Islet precursor cell (in vitro differentiated cells): ENCODE measurements at regions not wholly inside any gene's neighbourhood (a gene's known extent, or its start where the extent isn't known, plus 50 kb on each side); places are given as distances from the start of the nearest gene placed in this dataset.
"Not testable (repeated sequence)": the region's sequence is repeated elsewhere in the genome, so short reads cannot be mapped to it uniquely, and the experiment has no call there.

Experiments used
- DNase-seq: peaks from one replicate; pipeline ENCODE4 v3.0.0-alpha.2; 2018

DNA sequence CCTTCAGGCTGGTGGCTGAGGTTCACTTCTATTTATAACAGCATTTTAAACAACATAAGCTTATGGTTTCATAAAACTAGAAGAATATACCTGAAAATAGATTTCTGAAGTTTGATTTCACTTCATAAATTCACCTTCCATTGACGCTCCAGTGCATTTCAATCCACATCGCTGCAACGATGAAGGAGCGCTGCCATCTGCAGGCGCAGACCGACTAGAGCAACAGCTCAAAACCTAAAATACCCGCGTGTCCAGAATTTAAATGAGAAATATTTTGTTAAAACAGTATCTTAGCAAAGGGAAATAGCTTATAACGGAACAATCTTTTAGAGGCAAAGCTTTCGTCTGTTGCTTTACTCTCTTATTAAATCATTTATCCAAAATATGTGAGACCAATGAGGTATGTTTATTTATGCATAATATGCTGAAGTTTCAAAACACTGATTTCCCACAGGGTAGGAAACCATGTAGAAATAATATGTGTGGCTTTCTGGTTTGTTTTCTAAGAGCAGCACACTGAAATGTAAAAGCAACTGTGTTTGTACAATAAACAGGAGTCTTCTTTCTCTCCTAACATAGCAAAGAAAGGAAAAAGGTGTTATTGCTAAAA lies 816.4 kb upstream of the FRG1 start:
- DNase-seq, result peak; percentile 57

DNA sequence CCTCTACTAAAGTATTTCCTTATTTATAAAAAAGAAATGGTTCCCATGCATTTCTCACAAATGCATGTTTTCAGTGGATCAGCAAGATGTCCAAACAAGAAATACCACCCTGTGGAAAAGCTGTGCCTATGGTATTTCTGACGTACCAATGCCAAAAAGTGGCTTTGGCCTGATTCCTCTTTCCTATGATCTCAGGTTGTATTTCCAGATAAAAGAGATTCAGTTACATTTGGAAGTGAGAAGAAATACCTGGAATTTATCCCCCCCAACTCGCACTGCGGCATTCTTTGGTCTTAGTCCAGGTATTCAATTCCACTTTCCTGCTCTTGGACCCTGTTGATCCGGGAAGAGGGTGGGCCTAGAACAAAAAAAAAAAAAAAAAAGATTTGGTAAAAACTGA lies 815.9 kb upstream of the FRG1 start:
- no peak for DNase-seq

DNA sequence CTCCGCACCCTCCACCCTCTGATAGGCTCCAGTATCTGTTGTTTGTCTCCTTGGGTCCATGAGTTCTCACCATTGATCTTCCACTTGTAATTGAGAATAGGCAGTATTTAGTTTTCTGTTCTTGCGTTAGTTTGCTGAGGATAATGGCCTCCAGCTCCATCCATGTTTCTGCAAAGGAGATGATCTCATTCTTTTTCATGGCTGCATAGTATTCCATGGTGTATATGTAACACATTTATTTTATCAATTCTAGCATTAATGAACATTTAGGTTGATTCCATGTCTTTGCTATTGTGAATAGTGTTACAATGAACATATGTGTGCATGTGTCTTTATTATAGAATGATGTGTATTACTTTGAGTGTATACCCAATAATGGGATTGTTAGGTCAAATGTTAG lies 814.6 kb upstream of the FRG1 start:
- no peak for DNase-seq

DNA sequence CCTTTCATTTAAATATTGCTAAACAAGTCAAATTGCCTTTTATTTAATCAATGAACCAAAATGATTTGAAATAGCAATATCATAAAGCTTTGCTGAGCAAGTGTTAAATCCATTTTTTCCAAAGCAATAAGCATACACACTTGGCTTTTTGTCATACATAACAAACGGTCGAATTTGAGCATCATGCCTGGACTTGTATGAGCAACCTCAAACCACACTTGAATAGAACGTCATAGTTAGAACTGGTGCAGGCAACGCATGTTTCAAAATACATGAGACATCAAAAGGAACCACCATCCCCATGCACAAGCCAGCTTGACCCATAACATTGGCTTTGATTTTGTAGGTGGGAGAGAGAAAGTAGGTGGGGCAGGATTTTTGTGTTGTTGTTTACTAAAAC lies 812.3 kb upstream of the FRG1 start:
- DNase-seq, result no peak

DNA sequence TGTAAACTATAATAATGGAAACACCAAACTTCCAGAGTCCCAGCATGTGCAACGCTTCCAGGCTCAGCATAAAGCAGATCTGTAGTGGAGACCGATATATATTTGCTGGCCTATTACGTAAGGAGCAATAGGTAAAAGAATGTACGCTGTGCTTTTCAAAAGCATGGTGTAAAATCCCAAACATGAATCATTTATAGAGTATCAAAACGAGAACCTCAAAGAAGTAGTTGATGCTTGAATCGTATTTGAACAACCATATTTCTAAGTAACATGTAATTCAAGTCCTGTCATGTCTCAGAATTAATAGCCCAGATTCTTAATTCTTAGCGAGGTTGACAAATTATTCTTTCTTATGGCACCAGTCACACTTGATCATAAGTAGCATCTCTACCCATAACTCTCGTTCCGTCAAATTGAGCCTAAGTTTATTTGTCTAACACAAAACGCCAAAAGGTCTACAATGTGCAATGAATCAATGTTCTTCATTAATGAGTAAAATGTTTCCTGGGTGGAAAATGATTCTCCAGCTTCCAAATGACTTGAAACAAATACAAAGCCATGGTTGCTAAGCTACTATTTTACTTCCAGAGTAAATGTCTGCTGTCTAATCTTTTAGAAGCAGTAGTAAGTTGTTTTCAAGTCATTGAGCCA lies 811.5 kb upstream of the FRG1 start:
- no peak for DNase-seq

DNA sequence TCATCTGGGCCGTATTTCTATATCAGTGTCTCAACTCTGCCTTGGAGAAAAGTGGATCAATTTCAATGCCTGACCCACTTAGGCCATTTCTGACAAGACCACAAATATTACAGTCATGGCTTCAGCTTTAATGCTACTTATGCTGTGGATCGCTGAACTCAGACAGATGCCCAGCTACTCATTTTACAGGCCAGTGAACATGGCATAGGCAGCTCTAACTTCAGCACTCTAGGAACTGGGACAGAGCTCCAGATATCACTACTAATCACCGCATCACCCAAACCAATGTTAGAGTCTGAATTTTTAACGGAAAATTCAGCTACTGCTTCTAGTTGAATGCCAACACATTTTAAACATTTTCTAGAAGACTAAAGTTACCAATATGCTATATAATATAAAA lies 809.6 kb upstream of the FRG1 start:
- no peak for DNase-seq

DNA sequence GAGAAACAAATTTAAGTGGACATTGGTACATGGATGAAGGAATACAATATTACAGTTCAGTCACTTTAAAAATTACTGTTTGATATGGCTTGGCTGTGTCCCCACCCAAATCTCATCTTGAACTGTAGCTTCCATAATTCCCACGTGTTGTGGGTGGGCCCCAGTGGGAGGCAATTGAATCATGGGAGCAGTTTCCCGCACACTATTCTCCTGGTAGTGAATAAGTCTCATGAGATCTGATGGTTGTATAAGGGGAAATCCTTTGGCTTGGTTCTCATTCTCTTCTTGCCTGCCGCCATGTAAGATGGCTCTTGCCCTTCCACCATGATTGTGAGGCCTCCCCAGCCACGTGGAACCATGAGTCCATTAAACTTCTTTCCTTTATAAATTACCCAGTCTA lies 804.2 kb upstream of the FRG1 start:
- DNase-seq, result no peak

DNA sequence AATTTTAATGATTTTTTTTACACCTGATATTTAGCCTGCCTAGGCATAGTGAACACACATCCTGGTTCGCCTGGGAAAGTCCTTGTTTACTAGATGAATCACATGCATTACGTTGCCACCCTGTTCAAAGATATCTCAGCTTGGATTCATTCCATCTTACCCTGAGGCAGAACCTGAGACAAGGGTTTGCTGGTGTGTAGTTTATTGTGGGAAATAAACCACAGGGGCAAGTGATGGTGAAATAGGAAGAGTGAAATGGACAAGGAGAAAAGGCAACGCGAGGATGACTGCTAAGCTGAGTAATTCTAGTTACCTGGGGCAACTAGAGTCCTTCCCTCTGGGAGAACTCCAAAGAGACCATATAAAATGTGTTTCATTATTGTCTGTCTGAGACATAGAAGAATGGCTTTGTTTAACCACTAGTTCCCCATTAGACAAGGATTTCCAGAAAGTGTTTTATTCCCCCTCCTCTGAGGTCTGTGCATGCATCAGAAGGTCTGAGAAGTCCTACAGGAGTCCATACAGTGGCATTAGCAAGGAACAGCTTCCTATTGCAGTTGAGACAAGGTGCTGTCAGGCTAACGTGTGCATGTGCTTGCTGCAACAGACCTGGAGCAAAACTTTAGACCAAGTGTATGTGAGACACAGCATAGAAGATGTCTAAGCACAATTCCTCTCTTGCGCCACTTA lies 797.3 kb upstream of the FRG1 start:
- DNase-seq, result no peak

DNA sequence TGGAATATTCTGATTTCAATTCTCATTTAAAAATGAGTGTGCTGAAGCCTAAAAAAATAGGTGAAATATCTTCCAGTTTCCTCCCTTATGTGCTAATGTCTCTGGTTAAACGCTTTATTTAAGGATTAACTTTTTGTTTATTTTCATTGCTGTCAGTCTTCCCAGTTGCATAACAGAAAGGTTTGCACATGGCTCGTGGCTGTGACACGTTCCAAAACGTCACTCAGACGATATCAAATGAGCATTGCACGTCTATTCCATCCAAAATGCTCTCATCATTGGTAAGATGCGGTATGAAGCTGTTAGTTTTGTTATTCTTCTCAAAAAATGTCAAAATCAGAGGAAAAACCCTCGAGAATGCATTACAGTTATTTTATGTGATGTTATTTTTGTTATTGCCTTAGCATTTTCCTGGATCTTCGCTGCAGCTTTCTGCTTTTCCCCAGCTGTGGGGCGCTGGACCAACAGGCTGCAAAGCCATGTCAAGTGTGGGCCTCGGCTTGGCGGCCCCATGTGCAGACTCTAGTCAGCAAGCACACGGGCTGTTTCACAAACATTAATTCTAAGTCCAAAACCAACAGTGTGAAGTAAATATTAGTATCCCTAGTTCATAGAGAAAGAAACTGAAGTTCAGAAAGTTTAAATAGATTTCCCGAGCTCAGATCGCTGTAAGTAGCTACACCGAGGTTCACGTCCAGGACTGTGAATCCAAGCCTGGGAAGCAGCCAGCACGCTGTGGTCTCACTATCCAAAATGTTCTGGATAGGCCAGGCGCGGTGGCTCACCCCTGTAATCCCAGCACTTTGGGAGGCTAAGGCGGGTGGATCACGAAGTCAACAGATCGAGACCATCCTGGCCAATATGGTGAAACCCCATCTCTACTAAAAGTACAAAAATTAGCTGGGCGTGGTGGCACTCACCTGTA lies 793.4 kb upstream of the FRG1 start:
- DNase-seq, result no peak

DNA sequence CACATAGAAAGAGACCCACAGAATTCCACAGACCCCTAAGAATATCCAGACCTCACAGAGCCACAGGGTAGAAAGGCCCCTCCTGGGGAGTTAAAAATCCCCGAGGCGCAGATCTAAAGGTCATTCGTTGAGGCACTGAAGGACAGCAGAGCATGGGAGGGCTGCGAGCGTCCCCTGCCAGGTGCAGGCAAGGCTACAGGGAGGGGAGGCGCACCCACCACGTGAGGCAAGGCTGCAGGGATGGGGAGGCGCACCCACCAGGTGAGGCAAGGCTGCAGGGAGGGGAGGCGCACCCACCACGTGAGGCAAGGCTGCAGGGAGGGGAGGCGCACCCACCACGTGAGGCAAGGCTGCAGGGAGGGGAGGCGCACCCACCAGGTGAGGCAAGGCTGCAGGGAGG lies 785.6 kb upstream of the FRG1 start:
- DNase-seq, result not testable (repeated sequence)

DNA sequence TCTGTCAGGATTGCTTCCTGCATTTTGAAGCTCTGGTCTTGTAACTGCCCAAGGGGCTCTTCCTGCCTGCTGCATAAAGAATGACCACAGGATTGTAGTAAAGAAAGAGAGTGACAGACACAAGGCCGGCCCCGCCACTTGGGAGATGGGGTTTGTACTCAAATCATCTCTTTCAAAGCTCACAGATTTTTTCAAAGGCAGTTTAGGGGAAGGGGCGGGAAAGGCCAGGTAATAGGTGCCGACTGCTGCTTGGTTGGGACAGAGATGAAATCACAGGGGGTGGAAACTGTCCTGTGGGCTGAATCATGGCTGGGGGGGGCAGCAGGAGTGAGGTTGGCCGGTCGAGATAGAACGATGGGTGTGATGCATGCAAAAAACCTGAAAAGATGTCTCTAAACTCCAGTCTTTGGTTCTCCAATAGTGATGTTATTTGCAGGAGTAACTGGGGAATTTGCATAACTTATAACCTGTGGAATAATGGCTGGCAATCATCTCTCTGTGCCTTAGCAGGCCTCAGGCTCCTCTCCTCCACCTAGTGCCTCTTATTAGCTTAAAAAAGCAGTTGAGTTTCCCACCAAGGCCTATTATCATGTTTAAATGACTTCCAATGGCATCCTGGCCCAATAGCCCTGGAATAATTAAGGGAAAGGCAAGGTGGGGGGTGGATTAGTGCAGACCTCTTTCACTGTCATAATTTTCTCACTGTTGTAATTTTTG lies 778.4 kb upstream of the FRG1 start:
- peak; percentile 70 for DNase-seq

DNA sequence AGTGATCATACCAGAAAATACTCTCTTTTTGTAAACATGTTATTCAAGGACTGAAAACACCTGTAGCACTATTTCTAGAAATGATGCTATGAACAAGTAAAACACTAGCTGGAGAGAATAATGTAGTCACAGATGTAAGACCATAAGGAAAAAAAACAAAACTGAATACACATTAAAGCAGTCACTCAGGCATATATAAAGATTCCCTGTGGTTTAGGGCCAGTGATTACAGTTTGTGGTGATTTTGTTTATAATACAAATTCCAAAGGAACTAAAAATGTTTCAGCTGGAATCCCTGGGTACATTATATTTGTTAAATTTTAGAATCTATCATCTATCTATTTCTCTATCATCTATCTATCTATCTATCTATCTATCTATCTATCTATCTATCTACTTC lies 777.8 kb upstream of the FRG1 start:
- DNase-seq, result no peak

DNA sequence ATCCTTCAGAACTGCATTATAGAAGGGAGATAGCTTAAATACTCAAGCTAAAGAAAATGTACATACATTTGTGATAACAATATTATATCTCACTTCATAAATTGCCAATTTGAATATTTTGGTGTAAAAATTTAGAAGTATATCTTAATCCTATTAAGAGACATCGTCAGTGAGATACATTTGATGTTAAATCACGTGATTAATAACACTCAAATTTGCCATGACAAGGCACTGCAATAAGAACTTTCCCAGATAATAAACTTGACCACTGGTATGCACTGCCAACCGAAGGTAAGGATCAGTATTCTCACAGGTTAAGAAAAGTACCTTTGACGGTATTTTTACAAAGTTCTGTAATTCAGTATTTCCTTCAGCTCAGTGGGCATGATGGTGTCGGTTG lies 764.7 kb upstream of the FRG1 start:
- no peak for DNase-seq

DNA sequence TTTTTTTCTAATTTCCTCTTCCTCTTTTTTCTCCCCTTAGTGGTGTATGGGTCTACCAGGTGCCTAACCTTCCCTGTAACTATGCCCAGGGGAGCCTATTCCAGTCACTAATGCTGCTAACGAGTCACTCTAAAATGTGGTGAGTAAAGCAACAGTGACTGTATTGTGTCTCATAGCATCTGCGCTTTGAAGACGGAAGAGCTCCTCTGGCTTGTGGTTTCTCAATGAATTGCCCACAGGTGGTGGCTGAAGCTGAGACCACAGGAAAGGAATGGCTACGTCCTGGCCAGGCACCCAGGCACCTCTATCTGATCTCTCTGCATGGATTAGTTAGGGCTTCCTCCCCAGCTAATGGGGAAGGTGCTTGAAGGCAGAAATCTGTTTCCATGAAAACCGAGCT lies 763.5 kb upstream of the FRG1 start:
- DNase-seq, result peak; percentile 90

DNA sequence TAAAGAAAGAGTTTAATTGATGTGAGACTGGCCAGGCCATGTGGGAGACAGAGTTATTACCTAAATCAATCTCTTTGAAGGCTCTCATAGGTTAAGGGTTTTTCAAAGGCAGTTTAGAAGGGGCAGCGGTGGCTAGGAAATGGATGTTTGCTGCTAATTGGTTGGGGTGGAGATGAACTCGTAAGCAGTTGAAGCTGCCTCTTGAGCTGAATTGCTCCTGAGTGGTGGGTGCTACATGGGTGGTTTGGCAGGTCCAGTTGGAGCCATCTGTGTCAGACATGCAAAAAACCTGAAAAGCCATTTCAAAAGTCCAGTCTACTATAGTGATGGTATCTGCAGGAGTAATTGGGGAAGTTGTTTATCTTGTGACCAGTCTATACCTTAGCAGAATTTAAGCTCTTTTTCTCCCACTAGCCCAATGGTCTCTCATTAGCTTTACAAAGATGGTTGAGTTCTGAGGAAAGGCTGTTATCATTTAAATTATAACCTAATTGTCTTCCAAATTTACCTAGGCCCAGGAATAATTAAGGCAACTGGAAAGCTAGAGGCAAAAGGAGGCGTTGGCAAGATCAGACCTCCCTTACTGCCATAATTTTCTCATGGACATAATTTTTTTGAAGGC lies 762.4 kb upstream of the FRG1 start:
- no peak for DNase-seq

DNA sequence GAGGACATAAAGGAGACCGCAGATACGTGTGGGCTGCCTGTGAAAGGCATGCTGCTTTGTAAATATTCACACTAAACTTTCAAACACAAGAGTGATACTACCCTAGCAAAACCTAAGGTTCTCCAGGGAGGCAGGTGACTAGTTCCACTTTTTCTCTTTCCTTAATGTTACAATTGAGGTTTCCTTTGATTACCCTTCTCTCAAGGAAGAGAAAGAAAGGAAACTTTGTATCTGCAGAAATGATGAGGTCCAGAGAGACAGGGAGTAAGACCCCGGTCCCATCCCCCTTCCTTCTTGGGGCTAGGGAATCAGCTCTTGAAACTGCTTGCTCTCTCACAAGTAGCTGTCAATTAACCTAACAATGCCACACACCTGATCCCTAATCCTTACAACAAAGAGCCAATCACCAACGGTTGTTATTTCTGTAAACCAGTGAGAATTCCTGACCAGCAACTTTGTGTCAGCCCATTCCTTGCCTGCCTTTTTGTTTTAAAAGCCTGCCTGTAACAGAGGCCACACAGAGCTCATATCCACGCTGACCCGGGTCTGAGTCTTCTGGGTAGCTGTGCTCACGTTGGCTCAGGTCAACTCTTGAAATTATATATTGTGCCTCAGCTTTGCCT lies 754.8 kb upstream of the FRG1 start:
- DNase-seq, result peak; percentile 60

DNA sequence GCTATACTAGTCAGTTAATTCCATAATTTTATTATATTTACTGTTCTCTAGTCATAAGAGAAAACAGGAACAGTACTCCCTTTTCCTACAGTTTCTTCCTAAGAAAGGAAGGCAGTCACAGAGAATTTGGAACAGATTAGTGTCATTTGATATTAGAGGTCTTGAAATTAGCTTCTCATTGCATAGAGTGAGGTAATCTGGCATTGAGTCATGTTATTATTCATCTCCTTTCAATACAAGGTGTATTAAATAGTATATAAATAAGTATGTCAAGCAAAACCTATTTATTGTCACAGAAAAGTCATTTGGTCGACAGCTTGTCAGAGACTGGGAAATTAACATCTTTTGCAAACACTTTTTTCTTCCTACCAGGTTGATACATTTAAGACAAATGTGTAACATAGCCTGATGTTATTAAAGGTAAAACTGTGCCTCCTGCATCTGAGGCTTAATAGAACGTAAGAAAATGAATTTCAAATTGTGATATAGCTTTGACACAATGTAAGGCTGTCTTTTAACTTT lies 753.1 kb upstream of the FRG1 start:
- no peak for DNase-seq

DNA sequence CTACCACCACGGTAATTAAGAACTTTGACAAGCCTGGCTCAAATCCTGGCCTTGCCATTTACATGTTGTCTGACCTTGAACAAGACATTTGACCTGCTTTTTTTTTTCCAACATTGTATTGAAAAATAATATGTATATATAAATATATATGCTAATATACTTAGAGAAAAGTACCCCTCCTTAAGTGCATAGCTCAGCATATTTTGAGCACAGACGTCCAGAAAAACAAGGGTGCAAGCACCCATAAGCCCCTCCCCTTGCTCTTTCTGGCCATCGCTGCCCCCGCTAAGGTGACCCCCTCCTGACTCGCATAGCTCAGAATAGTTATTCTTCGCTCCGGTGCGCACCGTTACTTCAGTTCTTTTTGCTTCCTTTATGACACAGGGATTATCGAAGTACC lies 742.0 kb upstream of the FRG1 start:
- no peak for DNase-seq

DNA sequence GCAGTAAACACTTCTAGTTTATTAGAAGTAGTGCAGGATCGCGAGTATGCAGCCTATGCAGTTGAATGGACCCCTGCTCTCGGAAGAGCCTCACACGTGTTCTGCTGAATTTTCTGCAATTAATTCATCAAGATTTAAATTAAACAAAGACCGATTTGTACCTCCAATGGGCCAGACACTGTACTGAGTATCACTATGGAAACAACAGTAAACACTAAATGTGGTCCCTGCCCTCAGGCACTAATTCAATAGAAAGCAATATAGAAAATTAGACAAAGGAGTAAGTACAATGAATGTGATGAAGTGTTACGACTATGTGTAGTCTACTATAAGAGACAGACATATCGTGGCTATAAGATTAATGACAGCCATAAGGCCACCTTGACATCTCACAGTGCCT lies 740.3 kb upstream of the FRG1 start:
- no peak for DNase-seq

DNA sequence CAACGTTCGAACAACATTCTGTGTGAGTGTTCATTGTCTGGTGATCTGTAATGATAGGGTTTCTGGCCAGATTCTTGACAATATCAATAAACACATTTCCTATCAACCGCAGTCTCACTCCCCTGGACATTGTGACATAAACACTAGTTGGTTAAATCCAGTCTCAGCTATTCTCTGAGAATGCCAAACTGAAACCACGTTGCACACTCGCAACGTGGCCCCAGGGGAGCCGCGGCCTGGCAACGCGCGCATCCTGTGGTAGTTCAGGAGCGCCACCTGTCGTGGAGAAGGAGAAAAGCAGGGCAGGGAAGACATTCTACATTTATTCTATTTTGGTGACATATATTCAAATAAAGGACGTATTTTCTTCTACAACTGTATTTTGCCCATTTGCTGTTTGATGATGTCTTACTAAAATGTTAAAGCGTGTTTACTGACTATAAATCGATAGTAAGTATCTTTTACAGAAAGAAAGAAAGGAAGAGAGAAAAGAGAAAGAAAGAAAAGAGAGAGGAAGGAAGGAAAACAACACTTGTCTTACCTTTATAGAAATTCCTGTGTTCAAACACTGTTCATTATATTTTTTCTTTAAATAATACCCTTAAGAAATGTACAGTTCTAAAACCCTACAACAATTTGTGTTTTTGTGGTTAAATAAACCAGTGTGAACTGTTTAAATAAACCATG lies 738.3 kb upstream of the FRG1 start:
- DNase-seq, result peak; percentile 65

DNA sequence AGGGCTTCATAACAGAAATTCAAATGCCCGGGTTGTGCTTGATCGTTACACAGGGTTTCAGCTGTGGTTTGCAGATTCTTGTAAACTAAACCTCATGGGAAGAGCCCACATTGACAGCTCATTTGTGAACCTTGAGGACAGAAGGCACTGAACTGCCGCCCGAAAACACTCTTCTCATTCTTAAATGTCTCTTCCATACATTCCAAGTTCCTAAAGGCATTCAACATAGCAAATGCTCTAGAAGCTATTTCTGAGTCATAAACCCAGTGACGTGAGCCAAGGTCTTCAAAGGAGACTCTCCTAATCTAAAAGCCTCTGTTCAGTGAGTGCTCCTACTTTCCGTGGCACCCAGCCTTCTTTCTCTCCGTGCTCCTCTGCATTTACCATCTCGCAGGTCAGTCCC lies 737.8 kb upstream of the FRG1 start:
- peak; percentile 78 for DNase-seq
